ENCODE measurements at regions not wholly inside any gene's neighbourhood (a gene's known extent, or its start where the extent isn't known, plus 50 kb on each side); places are given as distances from the start of the nearest gene placed in this dataset.

- TF ChIP-seq POU2F2 (IDR thresholded peaks at IDR 0.05; ENCODE audit: borderline replicate concordance, low read depth, low read length) = no peak
- no peak for TF ChIP-seq CBX5 (IDR thresholded peaks at IDR 0.05; ENCODE audit: low read depth)
Observed at GRCh38 chr2:67318993-67319481, 78.1 kb upstream of the ETAA1 start (continued).

- 73% methylated on average over 3 of the region's 3 CpGs for WGBS (ENCODE audit: insufficient coverage, insufficient replicate concordance, low lambda C conversion rate, missing lambda C conversion rate)
- Histone ChIP-seq H4K20me1 (ENCODE audit: control insufficient read depth, insufficient read depth) (no peaks in the 10 kb centered on the region), H3K79me2 (ENCODE audit: control insufficient read depth, insufficient read depth, low read length) (no peaks in the 10 kb centered on the region), H3K4me3 (no peak overlapping the region), H3K9me3 (replicated peaks; ENCODE audit: control insufficient read depth, insufficient read depth, low read length) (no peaks in the 10 kb centered on the region), H3K27me3 (replicated peaks in 1 of 2; ENCODE audit: control insufficient read depth in 2 of 2, insufficient read depth in 2 of 2, low read length in 1 of 2) (no peaks in the 10 kb centered on the region; a peak in 1 of 4 replicates), H3K4me1 (ENCODE audit: control insufficient read depth, insufficient read depth, low read length) (no peaks in the 10 kb centered on the region), H3K9ac (ENCODE audit: control insufficient read depth, insufficient read depth, low read length) (no peak overlapping the region), H2AFZ (ENCODE audit: control insufficient read depth, low read depth, low read length) (no peak overlapping the region), H3K36me3 (ENCODE audit: control insufficient read depth in 2 of 2, insufficient read depth in 2 of 2, low read length in 1 of 2) (no peaks in the 10 kb centered on the region), H3K4me2 (ENCODE audit: control insufficient read depth, insufficient read depth) (no peak overlapping the region), H3K27ac (ENCODE audit: control insufficient read depth, insufficient read depth) (no peak overlapping the region)
- no peak for ATAC-seq
- CTCF ChIA-PET = no interaction called here
- BruUV-seq (replicated peaks) = no TSS peak
- in situ Hi-C loops (cut with MboI) (no loop called here), intact Hi-C loops (cut with micrococcal nuclease; ENCODE audit: unreplicated experiment) (no loop called here)
- no peak for FAIRE-seq
- SMC1A ChIA-PET (ENCODE audit: uncharacterized antibody, unreplicated experiment) = no interaction called here
- TF ChIP-seq ESRRA (IDR thresholded peaks at IDR 0.05; ENCODE audit: low read length) = no peak
- TF ChIP-seq, protein P1, sequence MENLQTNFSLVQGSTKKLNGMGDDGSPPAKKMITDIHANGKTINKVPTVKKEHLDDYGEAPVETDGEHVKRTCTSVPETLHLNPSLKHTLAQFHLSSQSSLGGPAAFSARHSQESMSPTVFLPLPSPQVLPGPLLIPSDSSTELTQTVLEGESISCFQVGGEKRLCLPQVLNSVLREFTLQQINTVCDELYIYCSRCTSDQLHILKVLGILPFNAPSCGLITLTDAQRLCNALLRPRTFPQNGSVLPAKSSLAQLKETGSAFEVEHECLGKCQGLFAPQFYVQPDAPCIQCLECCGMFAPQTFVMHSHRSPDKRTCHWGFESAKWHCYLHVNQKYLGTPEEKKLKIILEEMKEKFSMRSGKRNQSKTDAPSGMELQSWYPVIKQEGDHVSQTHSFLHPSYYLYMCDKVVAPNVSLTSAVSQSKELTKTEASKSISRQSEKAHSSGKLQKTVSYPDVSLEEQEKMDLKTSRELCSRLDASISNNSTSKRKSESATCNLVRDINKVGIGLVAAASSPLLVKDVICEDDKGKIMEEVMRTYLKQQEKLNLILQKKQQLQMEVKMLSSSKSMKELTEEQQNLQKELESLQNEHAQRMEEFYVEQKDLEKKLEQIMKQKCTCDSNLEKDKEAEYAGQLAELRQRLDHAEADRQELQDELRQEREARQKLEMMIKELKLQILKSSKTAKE (IDR thresholded peaks at IDR 0.05; ENCODE audit: low read depth, poor library complexity, severe bottlenecking) = no peak
- no peak for TF ChIP-seq NBN (IDR thresholded peaks at IDR 0.05)
- no peak for TF ChIP-seq SUPT20H (IDR thresholded peaks at IDR 0.05; ENCODE audit: borderline replicate concordance, control insufficient read depth, low read depth, low read length)
- TF ChIP-seq ZNF207 (IDR thresholded peaks at IDR 0.05; ENCODE audit: borderline replicate concordance) = no peak
- TF ChIP-seq FOXM1 (IDR thresholded peaks at IDR 0.05; ENCODE audit: low read depth, low read length) = no peak
- no peak for TF ChIP-seq MYC (IDR thresholded peaks at IDR 0.05; ENCODE audit: insufficient read depth, insufficient read length, insufficient replicate concordance, low read length, severe bottlenecking)
- TF ChIP-seq BMI1 (IDR thresholded peaks at IDR 0.05; ENCODE audit: borderline replicate concordance) = no peak
- no peak for TF ChIP-seq STAT3 (IDR thresholded peaks at IDR 0.05; ENCODE audit: low read depth, low read length)
- TF ChIP-seq, protein P2, sequence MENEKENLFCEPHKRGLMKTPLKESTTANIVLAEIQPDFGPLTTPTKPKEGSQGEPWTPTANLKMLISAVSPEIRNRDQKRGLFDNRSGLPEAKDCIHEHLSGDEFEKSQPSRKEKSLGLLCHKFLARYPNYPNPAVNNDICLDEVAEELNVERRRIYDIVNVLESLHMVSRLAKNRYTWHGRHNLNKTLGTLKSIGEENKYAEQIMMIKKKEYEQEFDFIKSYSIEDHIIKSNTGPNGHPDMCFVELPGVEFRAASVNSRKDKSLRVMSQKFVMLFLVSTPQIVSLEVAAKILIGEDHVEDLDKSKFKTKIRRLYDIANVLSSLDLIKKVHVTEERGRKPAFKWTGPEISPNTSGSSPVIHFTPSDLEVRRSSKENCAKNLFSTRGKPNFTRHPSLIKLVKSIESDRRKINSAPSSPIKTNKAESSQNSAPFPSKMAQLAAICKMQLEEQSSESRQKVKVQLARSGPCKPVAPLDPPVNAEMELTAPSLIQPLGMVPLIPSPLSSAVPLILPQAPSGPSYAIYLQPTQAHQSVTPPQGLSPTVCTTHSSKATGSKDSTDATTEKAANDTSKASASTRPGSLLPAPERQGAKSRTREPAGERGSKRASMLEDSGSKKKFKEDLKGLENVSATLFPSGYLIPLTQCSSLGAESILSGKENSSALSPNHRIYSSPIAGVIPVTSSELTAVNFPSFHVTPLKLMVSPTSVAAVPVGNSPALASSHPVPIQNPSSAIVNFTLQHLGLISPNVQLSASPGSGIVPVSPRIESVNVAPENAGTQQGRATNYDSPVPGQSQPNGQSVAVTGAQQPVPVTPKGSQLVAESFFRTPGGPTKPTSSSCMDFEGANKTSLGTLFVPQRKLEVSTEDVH (IDR thresholded peaks at IDR 0.05; ENCODE audit: low read depth, partially characterized antibody) = no peak
- no peak for DNase-seq (ENCODE audit: low read depth, low spot score)
- POLR2A ChIA-PET = no interaction called here
- RAD21 ChIA-PET (ENCODE audit: unreplicated experiment) = no interaction called here
Observed at GRCh38 chr2:67320861-67321587, 76.1 kb upstream of the ETAA1 start.

Data from GM12878 (cell line).